ENCODE measurements at regions not wholly inside any gene's neighbourhood (a gene's known extent, or its start where the extent isn't known, plus 50 kb on each side); places are given as distances from the start of the nearest gene placed in this dataset.

DNA sequence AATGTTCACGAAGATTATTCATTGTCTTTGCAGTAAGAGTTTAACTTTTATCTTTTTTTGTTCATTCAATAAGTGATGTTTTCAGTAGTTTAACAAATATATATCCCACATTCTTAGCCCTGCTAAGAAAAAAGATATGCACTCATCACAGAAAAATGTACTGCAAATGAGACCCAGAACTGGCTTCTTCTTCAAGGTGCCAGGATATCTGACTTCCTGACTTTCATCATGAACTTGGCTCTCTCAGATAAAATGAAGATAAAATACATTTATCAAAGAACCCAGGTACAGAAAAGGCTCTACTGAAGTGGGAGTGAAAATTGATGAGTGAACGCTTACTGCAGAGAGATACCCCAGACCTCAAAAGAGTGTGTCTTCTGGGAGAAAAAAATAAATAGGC lies 177.8 kb upstream of the DKK2 start:
- Histone ChIP-seq H3K4me3 (replicated peaks in 1 of 4; ENCODE audit: control extremely low read depth in 1 of 4, insufficient read depth in 1 of 4, low read depth in 3 of 4, low read length in 4 of 4) (no peak overlapping the region), H4K20me1 (ENCODE audit: control insufficient read depth, extremely low read depth, insufficient read depth, low read length) (no peaks in the 10 kb centered on the region), H2AFZ (ENCODE audit: low read length) (no peak overlapping the region), H3K27ac (ENCODE audit: insufficient read depth, low read length) (no peak overlapping the region), H3K79me2 (ENCODE audit: control insufficient read depth, insufficient read depth, low read length) (no peaks in the 10 kb centered on the region), H3K9me3 (ENCODE audit: control insufficient read depth, insufficient read depth, low read depth, low read length) (no peaks in the 10 kb centered on the region), H3K36me3 (ENCODE audit: control insufficient read depth, insufficient read depth, low read length) (no peaks in the 10 kb centered on the region), H3K4me1 (ENCODE audit: control insufficient read depth, extremely low read depth, insufficient read depth, low read length) (no peaks in the 10 kb centered on the region), H3K9ac (ENCODE audit: insufficient read depth, low read length) (no peak overlapping the region), H3K27me3 (ENCODE audit: control insufficient read depth, insufficient read depth, low read length) (no peaks in the 10 kb centered on the region), H3K4me2 (ENCODE audit: extremely low read depth, insufficient read depth, low read length) (no peak overlapping the region)
- DNase-seq (ENCODE audit: low read depth in 2 of 2) = peak in 1 of 2 donors; percentile 51
- TF ChIP-seq EZH2 (IDR thresholded peaks at IDR 0.05; ENCODE audit: low read length, missing control alignments) = no peak
- TF ChIP-seq, protein P1, sequence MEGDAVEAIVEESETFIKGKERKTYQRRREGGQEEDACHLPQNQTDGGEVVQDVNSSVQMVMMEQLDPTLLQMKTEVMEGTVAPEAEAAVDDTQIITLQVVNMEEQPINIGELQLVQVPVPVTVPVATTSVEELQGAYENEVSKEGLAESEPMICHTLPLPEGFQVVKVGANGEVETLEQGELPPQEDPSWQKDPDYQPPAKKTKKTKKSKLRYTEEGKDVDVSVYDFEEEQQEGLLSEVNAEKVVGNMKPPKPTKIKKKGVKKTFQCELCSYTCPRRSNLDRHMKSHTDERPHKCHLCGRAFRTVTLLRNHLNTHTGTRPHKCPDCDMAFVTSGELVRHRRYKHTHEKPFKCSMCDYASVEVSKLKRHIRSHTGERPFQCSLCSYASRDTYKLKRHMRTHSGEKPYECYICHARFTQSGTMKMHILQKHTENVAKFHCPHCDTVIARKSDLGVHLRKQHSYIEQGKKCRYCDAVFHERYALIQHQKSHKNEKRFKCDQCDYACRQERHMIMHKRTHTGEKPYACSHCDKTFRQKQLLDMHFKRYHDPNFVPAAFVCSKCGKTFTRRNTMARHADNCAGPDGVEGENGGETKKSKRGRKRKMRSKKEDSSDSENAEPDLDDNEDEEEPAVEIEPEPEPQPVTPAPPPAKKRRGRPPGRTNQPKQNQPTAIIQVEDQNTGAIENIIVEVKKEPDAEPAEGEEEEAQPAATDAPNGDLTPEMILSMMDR (conservative IDR thresholded peaks at IDR 0.05 in 1 of 2, IDR thresholded peaks at IDR 0.05 in 1 of 2; ENCODE audit: low read depth in 1 of 2, low read length in 2 of 2) = no peak

DNA sequence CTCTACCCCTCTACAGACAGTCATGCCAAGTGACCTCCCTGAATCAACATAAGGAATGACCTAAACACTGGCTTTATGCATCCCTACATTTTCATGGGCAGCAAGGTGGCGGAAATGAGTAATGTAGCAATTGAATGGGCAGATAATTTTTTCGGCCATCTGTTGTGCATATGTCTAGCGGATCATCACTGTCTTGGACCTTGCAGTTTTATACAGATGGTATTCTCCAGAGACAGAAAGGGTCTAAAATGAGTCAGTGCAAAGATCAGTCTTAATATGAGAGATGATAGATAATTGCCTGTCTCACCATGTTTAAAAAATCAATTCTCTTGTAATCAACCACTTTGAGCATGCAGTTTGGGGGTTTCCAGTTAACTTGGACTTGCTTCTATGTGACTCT lies 177.3 kb upstream of the DKK2 start:
- no peaks in the 10 kb centered on the region for H3K9me3 ChIP-seq (ENCODE audit: control insufficient read depth, insufficient read depth, low read depth, low read length)
- H4K20me1 ChIP-seq (ENCODE audit: control insufficient read depth, extremely low read depth, insufficient read depth, low read length) = no peaks in the 10 kb centered on the region
- H3K4me2 ChIP-seq (ENCODE audit: extremely low read depth, insufficient read depth, low read length) = no peak overlapping the region
- no peaks in the 10 kb centered on the region for H3K36me3 ChIP-seq (ENCODE audit: control insufficient read depth, insufficient read depth, low read length)
- H3K9ac ChIP-seq (ENCODE audit: insufficient read depth, low read length) = no peak overlapping the region
- H3K27me3 ChIP-seq (ENCODE audit: control insufficient read depth, insufficient read depth, low read length) = no peaks in the 10 kb centered on the region
- H2AFZ ChIP-seq (ENCODE audit: low read length) = no peak overlapping the region
- no peak overlapping the region for H3K27ac ChIP-seq (ENCODE audit: insufficient read depth, low read length)
- no peak overlapping the region for H3K4me3 ChIP-seq (replicated peaks in 1 of 4; ENCODE audit: control extremely low read depth in 1 of 4, insufficient read depth in 1 of 4, low read depth in 3 of 4, low read length in 4 of 4)
- H3K4me1 ChIP-seq (ENCODE audit: control insufficient read depth, extremely low read depth, insufficient read depth, low read length) = no peaks in the 10 kb centered on the region
- TF ChIP-seq, protein P1 (conservative IDR thresholded peaks at IDR 0.05 in 1 of 2, IDR thresholded peaks at IDR 0.05 in 1 of 2; ENCODE audit: low read depth in 1 of 2, low read length in 2 of 2) = no peak
- no peak for TF ChIP-seq EZH2 (IDR thresholded peaks at IDR 0.05; ENCODE audit: low read length, missing control alignments)
- no peaks in the 10 kb centered on the region for H3K79me2 ChIP-seq (ENCODE audit: control insufficient read depth, insufficient read depth, low read length)
- peak in 1 of 2 donors; percentile 36 for DNase-seq (ENCODE audit: low read depth in 2 of 2)

DNA sequence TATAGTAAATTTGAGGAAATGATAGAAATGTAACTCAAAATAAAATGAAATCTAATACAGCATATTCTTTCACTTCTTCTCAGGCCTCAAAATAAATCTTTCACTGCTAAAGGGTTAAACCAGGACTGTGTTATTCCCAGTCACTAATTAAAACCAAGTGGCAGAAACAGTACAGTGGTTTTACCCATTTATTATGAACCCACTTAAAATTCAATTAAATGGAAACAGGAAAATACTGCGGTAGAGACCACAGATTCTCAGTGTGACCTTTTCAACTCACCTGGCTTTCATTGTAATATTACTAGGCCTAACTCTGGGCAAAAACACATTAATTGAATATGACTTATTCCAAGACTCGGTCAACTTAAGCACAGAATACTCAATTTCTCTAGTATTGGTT lies 176.5 kb upstream of the DKK2 start:
- no peaks in the 10 kb centered on the region for H3K27me3 ChIP-seq (ENCODE audit: control insufficient read depth, insufficient read depth, low read length)

More for the DNA sequence above, 176.5 kb upstream of the DKK2 start:
- Histone ChIP-seq H3K4me3 (replicated peaks in 1 of 4; ENCODE audit: control extremely low read depth in 1 of 4, insufficient read depth in 1 of 4, low read depth in 3 of 4, low read length in 4 of 4) (no peak overlapping the region), H3K27ac (ENCODE audit: insufficient read depth, low read length) (no peak overlapping the region), H3K9me3 (ENCODE audit: control insufficient read depth, insufficient read depth, low read depth, low read length) (no peaks in the 10 kb centered on the region), H3K36me3 (ENCODE audit: control insufficient read depth, insufficient read depth, low read length) (no peaks in the 10 kb centered on the region), H3K9ac (ENCODE audit: insufficient read depth, low read length) (no peak overlapping the region), H3K4me2 (ENCODE audit: extremely low read depth, insufficient read depth, low read length) (no peak overlapping the region), H4K20me1 (ENCODE audit: control insufficient read depth, extremely low read depth, insufficient read depth, low read length) (no peaks in the 10 kb centered on the region), H2AFZ (ENCODE audit: low read length) (no peak overlapping the region), H3K79me2 (ENCODE audit: control insufficient read depth, insufficient read depth, low read length) (no peaks in the 10 kb centered on the region), H3K4me1 (ENCODE audit: control insufficient read depth, extremely low read depth, insufficient read depth, low read length) (no peaks in the 10 kb centered on the region)
- no peak for TF ChIP-seq EZH2 (IDR thresholded peaks at IDR 0.05; ENCODE audit: low read length, missing control alignments)
- TF ChIP-seq, protein P1 (conservative IDR thresholded peaks at IDR 0.05 in 1 of 2, IDR thresholded peaks at IDR 0.05 in 1 of 2; ENCODE audit: low read depth in 1 of 2, low read length in 2 of 2) = no peak
- DNase-seq (ENCODE audit: low read depth in 2 of 2) = peak in 1 of 2 donors; percentile 6
